HG03442 (cell line): ENCODE measurements at regions not wholly inside any gene's neighbourhood (a gene's known extent, or its start where the extent isn't known, plus 50 kb on each side); places are given as distances from the start of the nearest gene placed in this dataset.
"Not testable (repeated sequence)": the region's sequence is repeated elsewhere in the genome, so short reads cannot be mapped to it uniquely, and the experiment has no call there.

ENCODE experiments used
- ATAC-seq: cut with Tn5 transposase; IDR thresholded peaks from one replicate; pipeline ENCODE4 v1.9.1; 2021; ENCODE audit warnings: mild to moderate bottlenecking, moderate library complexity; ENCODE audit not compliant: unreplicated experiment

GRCh38 chr10:80938903-80939302, 401.2 kb downstream of the SH2D4B start:
- no peak for ATAC-seq

DNA sequence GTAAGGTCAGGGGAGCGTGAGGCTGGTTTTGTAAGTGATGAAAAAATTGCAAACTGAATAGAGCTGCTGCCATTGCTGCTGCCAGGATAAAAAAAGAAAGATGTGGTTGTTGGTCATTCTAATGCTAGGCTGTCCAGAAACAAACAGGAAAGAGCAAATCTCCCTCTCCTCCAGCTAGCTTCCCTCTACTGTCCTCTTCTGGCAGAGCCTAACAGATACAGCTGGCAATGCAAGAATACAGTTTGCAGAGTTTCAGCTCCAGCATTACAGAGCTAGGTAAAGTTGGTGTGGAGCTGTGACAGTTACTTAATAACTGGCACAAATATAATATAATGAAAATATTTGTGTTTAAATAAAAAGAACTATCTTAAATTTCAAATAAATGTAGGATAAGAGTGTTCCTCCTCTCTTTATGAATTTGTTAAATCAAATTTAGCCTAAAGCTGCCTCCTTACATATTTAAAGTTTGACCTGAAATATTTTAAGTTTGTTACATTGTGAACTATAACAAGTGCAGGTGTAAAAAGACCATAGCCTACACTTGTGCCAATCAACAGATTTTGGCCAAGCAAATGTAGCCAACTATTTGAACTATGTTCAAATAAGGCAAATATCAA, 407.7 kb downstream of the SH2D4B start:
- ATAC-seq: no peak

GRCh38 chr10:80946073-80946472, 408.4 kb downstream of the SH2D4B start:
- no peak for ATAC-seq

DNA sequence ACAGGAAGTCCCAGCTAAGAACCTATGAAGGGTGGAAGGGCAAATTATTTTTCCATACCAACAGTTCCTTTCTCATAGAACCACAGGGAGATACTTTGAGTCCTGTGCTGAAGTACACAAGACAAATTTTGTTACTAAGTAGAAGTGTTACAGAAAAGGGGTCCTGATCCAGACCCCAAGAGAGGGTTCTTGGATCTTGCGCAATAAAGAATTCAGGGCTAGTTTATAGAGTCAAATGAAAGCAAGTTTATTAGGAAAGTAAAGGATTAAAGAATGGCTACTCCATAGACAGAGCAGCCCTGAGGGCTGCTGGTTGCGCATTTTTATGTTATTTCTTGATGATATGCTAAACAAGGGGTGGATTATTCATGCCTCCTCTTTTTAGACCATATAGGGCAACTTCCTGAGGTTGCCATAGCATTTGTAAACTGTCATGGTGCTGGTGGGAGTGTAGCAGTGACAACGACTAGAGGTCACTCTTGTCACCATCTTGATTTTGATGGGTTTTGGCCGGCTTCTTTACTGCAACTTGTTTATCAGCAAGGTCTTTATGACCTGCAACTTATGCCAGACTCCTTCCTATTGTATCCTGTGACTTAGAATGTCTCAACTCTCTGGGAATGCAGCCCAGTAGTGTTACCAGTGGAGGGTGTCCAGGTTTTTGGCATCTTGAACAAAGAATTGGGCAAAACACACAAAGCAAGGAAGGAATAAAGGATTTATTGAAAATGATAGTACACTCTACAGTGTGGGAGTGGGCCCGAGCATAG, 409.4 kb downstream of the SH2D4B start:
- ATAC-seq: no peak

- no peak for ATAC-seq
Observed at GRCh38 chr10:80949785-80950184, 412.1 kb downstream of the SH2D4B start.

DNA sequence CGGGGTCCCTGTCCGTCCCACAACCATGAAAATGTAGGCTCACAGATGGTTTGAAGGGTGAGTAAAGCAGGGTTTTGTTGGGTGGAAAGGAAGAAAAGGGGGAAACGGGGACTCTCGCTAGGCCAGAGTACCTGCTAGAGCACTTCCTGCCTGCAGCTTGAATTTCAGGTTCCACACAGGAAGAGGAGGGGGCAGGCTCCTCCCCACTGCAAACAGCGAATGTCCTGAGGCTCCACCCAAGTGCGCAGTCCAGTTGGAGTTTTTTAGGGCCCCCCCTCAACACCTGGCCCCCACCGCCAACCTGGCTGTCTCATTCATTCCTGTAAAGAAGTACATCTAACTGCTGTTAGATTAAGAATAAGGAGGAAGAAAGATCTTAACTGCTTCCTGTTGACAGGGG, 414.7 kb downstream of the SH2D4B start:
- ATAC-seq: no peak

- no peak for ATAC-seq
Observed at GRCh38 chr10:80957161-80957560, 419.5 kb downstream of the SH2D4B start.

DNA sequence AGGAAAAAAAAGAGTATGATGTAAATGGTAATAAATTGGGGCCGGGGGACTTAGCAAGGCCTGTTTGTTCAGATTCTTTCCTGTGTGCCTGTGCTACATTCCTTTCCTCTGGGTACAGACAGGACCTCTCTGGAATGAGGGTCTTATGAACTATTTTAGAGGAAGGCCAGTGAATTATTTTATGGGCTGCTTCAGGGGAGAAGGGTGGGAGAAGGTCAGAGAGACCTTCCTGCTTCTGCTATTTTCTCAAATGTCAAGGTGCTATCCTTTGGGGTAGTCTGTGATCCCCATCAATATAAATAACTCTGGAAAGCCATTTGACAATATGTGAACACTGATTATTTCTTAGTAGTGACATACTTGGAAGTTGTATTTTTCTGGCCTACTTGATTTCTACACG, 426.5 kb downstream of the SH2D4B start:
- ATAC-seq: no peak

- peak; percentile 62 for ATAC-seq
Observed at GRCh38 chr10:80964955-80965614, 427.4 kb downstream of the SH2D4B start.

DNA sequence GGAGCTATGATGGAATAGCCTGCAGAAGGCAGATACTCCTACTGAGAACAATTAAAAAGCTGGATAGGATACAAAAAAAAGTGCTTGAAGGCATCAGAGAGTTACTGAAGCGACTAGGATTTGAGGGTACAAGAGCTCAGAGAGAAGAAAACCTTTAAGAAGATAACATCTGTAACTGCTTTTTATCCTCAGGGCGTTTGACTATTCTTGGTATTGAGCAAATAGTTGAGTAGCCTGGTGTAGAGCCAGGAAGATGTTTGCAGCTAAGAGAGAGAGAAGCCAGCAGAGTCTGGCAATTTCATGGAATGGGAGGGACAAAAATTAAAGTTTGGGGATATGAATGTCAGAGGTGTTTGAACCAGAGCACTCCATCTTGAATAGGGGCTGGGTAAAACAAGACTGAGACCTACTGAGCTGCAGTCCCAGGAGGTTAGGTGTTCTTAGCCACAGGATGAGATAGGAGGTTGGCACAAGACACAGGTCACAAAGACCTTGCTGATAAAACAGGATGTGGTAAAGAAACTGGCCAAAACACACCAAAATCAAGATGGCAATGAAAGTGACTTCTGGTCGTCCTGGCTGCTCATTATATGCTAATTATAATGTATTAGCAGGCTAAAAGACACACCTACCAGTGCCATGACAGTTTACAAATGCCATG, 428.8 kb downstream of the SH2D4B start:
- ATAC-seq: no peak

DNA sequence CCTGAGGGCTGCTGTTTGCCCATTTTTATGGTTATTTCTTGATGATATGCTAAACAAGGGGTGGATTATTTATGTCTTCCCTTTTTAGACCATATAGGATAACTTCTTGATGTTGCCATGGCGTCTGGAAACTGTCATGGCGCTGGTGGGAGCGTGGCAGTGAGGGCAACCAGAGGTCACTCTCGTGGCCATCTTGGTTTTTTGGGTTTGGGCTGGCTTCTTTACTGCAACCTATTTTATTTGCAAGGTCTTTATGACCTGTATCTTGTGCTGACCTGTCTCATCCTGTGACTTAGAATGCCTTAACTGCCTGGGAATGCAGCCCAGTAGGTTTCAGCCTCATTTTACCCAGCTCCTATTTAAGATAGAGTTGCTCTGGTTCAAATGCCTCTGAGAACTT, 429.7 kb downstream of the SH2D4B start:
- not testable (repeated sequence) for ATAC-seq

GRCh38 chr10:80968903-80969302, 431.2 kb downstream of the SH2D4B start:
- ATAC-seq: no peak

GRCh38 chr10:80971461-80971860, 433.8 kb downstream of the SH2D4B start:
- ATAC-seq: no peak

- ATAC-seq: no peak
Observed at GRCh38 chr10:80976658-80977057, 439.0 kb downstream of the SH2D4B start.

DNA sequence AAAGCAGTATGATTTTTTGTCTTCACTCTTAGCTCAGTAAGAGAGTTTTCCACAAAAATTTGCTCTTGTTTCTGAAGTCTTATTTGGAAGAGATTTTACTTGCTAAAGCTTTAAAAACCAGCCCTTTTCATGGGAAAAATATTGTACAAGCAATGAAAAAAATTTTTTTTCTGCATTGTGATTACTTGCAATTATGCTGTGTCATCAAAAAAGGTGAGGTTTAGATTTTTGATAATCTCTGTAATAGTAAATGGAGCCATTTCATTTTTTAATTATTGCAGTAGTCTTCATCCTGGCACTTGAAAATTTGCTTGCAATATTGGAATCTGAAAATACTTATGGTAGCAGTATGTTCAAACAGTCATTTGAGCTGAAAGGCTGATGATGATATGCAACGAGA, 447.4 kb downstream of the SH2D4B start:
- ATAC-seq: no peak

DNA sequence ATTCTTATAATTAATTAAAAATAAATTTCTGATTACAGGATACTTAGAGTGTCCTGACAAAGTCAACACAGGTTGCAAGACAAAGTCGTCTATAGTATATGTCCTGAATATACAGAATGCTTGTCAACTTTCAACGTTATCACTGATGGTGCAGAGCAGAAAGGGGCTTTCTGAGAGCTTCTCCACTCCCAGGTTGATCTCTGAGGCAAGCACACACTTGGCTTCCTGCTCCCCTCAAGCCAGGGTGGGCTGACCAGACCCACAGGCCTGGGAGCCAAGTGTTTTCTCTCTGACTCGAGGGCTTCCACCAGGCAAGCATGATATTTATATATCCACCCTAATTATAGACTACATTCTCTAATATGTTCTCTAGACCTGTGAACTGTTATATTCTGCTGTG, 448.9 kb downstream of the SH2D4B start:
- ATAC-seq: no peak

GRCh38 chr10:80988755-80989154, 451.1 kb downstream of the SH2D4B start:
- ATAC-seq: no peak

DNA sequence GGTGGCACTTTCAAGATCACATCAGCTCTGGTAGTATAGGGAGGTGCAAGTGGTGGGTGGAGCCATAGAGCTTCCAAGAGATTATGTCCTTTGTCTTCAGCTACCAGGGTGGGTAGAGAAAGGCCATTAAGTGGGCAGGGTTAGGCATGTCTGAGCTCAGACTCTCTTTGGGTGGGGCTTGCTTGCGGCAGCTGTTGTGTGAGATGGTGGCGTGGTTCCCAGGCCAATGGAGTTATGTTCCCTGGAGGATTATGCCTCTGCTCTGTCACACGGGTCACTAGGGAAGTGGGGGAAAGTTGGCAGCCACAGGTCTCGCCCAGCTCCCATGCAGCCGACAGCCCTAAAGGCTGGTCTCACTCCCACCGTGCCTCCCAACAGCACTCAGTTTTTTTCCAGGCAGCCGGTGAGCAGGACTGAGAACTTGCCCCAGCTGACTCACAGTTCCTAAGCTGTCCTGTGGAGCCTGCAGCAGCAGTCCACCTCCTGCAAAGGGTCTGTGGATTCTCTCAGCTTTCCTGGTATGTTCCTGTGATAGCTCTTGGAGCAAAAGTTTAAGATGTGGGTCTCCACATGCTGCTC, 459.0 kb downstream of the SH2D4B start:
- no peak for ATAC-seq

DNA sequence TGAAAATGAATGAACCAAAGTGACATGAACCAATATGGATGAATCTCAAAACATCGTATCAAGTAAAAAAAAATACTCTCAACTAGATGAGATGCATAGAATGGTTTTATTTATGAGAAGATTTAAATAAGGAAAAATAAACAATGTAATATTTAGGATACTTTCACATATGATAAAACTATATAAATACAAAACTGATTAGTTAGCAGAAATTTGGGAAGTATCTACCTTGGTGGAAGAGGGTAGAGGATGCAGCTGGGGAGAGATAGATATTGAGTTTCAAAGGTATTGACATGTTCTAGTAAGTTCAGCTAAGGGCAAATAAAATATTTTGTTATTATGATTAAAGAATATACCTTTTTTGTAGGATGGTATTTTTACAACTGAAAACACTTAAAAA, 463.1 kb downstream of the SH2D4B start:
- ATAC-seq: no peak

DNA sequence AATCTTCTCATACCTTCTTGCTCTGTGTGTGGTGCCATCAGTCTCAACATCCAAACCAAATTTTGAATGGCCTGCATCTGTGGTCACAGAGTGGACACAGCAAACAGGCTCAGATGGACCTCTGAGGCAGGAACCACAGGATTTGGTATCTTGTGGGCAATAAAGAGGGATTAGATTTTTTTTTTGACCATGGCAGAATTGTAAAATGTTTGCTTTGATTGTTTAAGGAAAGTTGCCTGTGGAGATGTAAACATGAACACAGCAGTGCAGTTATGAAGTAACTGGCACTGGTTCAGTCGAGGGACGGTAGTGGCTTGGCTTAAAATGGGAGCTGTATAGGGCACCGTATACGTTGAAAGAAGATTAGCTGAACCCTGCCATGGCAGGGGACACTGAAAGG, 464.7 kb downstream of the SH2D4B start:
- ATAC-seq: no peak

DNA sequence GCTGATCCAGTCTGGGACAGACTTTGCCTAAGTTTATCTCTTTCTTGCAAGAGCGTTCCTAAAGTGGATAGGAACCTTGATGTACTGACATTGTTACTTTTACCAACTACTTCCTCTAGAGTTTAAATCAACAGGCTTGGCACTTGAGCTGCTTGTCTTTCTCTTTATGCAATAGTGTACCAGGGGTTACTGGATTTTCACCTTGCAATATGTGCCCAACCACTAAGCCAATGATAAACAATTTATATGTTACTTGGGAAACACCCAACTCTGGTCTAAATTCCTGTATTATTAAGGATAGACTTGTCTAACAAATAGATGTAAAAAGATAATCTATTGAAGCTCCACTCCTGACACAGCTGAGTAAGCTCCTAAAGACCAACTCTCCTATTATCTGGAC, 470.2 kb downstream of the SH2D4B start:
- ATAC-seq: no peak
